ENCODE measurements at regions not wholly inside any gene's neighbourhood (a gene's known extent, or its start where the extent isn't known, plus 50 kb on each side); places are given as distances from the start of the nearest gene placed in this dataset.

GRCh38 chr5:154588091-154588774 lies 110.2 kb upstream of the HAND1 start:
- no peak overlapping the region for H3K4me3 ChIP-seq (ENCODE audit: low read depth, low read length)
- TF ChIP-seq CTCF (IDR thresholded peaks at IDR 0.05; ENCODE audit: borderline replicate concordance, insufficient read depth, low read depth, low read length) = no peak

- no peak for TF ChIP-seq CTCF (IDR thresholded peaks at IDR 0.05; ENCODE audit: borderline replicate concordance, insufficient read depth, low read depth, low read length)
- H3K4me3 ChIP-seq (ENCODE audit: low read depth, low read length) = no peak overlapping the region
Measured at GRCh38 chr5:154587123-154588026, 109.3 kb upstream of the HAND1 start.

- H3K4me3 ChIP-seq (ENCODE audit: low read depth, low read length) = no peak overlapping the region
- no peak for TF ChIP-seq CTCF (IDR thresholded peaks at IDR 0.05; ENCODE audit: borderline replicate concordance, insufficient read depth, low read depth, low read length)
Measured at GRCh38 chr5:154583671-154584177, 105.7 kb upstream of the HAND1 start.

GRCh38 chr5:154580422-154580821 lies 102.4 kb upstream of the HAND1 start:
- TF ChIP-seq CTCF (IDR thresholded peaks at IDR 0.05; ENCODE audit: borderline replicate concordance, insufficient read depth, low read depth, low read length) = no peak
- H3K4me3 ChIP-seq (ENCODE audit: low read depth, low read length) = no peak overlapping the region

- no peak overlapping the region for H3K4me3 ChIP-seq (ENCODE audit: low read depth, low read length)
- TF ChIP-seq CTCF (IDR thresholded peaks at IDR 0.05; ENCODE audit: borderline replicate concordance, insufficient read depth, low read depth, low read length) = no peak
Measured at GRCh38 chr5:154577416-154577815, 99.4 kb upstream of the HAND1 start.

GRCh38 chr5:154576429-154576806 lies 98.4 kb upstream of the HAND1 start:
- no peak overlapping the region for H3K4me3 ChIP-seq (ENCODE audit: low read depth, low read length)
- no peak for TF ChIP-seq CTCF (IDR thresholded peaks at IDR 0.05; ENCODE audit: borderline replicate concordance, insufficient read depth, low read depth, low read length)
